Type B pancreatic cell (in vitro differentiated cells): ENCODE measurements at regions not wholly inside any gene's neighbourhood (a gene's known extent, or its start where the extent isn't known, plus 50 kb on each side); places are given as distances from the start of the nearest gene placed in this dataset.
A peak's percentile ranks its signal among the peaks of the same experiment; 100 is the strongest.

Experiments used
- DNase-seq: peaks from one replicate; pipeline ENCODE4 v3.0.0; 2021; ENCODE audit warnings: mixed read lengths; ENCODE audit not compliant: unreplicated experiment; ENCODE audit errors: extremely low spot score
- H3K27ac Mint-ChIP-seq: 2 replicates; pipeline ENCODE4 v1.8.0; 2021; ENCODE audit warnings: mild to moderate bottlenecking, mixed read lengths
- H3K27me3 Mint-ChIP-seq: 2 replicates; pipeline ENCODE4 v1.8.0; 2021; ENCODE audit warnings: mixed read lengths
- H3K36me3 Mint-ChIP-seq: 2 replicates; pipeline ENCODE4 v1.8.0; 2021; ENCODE audit warnings: mixed read lengths
- H3K4me1 Mint-ChIP-seq: one replicate; pipeline ENCODE4 v1.8.0; 2021; ENCODE audit warnings: mixed read lengths; ENCODE audit not compliant: unreplicated experiment
- H3K4me3 Mint-ChIP-seq: 2 replicates; pipeline ENCODE4 v1.8.0; 2021; ENCODE audit warnings: mild to moderate bottlenecking, mixed read lengths
- H3K9me3 Mint-ChIP-seq: 2 replicates; pipeline ENCODE4 v1.8.0; 2021; ENCODE audit warnings: mixed read lengths
- CTCF ChIP-seq: fragments of 200-600 bp; sonication (generic); conservative IDR thresholded peaks from 2 replicates; pipeline ENCODE4 v1.5.0; 2021; ENCODE audit warnings: antibody characterized with exemption, mild to moderate bottlenecking

- no peak for TF ChIP-seq CTCF
- Mint-ChIP-seq H3K9me3 (peaks cover 4% of the 10 kb centered on the region), H3K27me3 (peaks cover 20% of the 10 kb centered on the region), H3K27ac (no peak overlapping the region), H3K4me3 (no peak overlapping the region), H3K4me1 (no peaks in the 10 kb centered on the region), H3K36me3 (no peaks in the 10 kb centered on the region)
- DNase-seq, result no peak
Observed at GRCh38 chr5:4859500-4860235, 280.5 kb upstream of the ADAMTS16 start.

GRCh38 chr5:4860631-4861030, 279.5 kb upstream of the ADAMTS16 start:
- no peak for DNase-seq
- no peak for TF ChIP-seq CTCF
- Mint-ChIP-seq H3K4me1 (no peaks in the 10 kb centered on the region), H3K4me3 (no peak overlapping the region), H3K27me3 (peaks cover 22% of the 10 kb centered on the region), H3K27ac (no peak overlapping the region), H3K9me3 (peaks cover 4% of the 10 kb centered on the region), H3K36me3 (no peaks in the 10 kb centered on the region)

- H3K27ac Mint-ChIP-seq, result no peak overlapping the region
- H3K27me3 Mint-ChIP-seq, result peaks cover 19% of the 10 kb centered on the region
- no peaks in the 10 kb centered on the region for H3K36me3 Mint-ChIP-seq
- H3K4me3 Mint-ChIP-seq, result no peak overlapping the region
- H3K9me3 Mint-ChIP-seq, result peaks cover 4% of the 10 kb centered on the region
- DNase-seq, result no peak
- H3K4me1 Mint-ChIP-seq, result no peaks in the 10 kb centered on the region
- TF ChIP-seq CTCF, result peak; percentile 90
Observed at GRCh38 chr5:4862500-4862899, 277.6 kb upstream of the ADAMTS16 start.

GRCh38 chr5:4866131-4866659, 273.9 kb upstream of the ADAMTS16 start:
- H3K4me1 Mint-ChIP-seq, result no peaks in the 10 kb centered on the region
- no peak overlapping the region for H3K27ac Mint-ChIP-seq
- H3K4me3 Mint-ChIP-seq, result no peak overlapping the region
- TF ChIP-seq CTCF, result no peak
- no peak for DNase-seq
- peaks cover 16% of the 10 kb centered on the region for H3K27me3 Mint-ChIP-seq
- no peaks in the 10 kb centered on the region for H3K36me3 Mint-ChIP-seq
- H3K9me3 Mint-ChIP-seq, result no peaks in the 10 kb centered on the region

- Mint-ChIP-seq H3K4me3 (no peak overlapping the region), H3K36me3 (no peaks in the 10 kb centered on the region), H3K4me1 (no peaks in the 10 kb centered on the region), H3K27ac (no peak overlapping the region), H3K9me3 (no peaks in the 10 kb centered on the region), H3K27me3 (peaks cover 16% of the 10 kb centered on the region)
- no peak for TF ChIP-seq CTCF
- DNase-seq, result no peak
Observed at GRCh38 chr5:4866817-4867216, 273.3 kb upstream of the ADAMTS16 start.
